ENCODE measurements at regions not wholly inside any gene's neighbourhood (a gene's known extent, or its start where the extent isn't known, plus 50 kb on each side); places are given as distances from the start of the nearest gene placed in this dataset.

DNA sequence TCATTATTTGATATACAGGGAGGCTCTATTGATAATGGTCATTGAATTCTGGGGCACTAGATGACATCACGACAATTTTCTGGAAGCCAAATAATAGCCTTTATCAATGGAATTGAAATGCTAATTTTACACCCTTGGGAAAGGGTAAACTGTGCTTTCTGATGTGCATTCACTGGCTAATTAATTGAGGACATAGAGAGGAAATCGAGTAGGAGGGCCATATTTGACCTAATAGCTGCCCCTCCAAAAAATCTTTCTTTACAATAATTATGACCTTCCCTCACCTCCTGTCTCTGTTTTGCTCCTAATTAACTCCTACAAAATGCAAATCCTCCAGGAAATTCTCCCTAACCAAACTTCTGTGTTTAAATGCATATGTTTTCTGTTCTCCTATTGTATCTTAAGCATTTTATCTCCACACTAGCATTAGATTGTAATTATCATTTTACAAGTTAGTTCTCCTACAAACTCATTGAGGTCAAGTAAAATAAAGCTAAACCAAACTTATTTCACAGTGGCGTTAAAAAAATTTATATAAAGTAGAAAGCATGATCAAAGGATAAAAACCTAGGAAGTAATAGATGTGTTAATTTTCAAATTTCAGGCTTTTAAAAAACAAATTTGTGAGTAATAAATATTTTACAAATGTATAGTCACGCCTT, 1414.0 kb upstream of the AGA start:
- no peak for DNase-seq

DNA sequence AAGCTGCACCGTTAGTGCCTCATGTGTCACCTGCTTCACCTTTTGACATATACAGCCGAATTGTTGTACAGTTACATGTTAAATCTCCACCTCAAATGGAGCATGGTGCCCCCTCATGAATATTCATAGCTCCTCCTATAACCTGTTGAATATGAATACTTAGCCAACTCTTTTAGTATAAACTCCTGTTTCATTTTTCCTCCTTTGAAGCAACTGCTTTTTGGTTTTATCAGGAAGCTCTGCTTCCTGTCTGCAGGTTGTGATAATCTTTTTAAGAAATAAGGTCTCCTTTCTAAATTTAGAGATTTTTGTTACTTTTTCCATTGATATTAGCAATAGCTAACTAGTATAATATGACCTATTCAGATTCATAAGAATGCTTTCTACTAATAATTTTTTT, 1429.2 kb upstream of the AGA start:
- no peak for DNase-seq

DNA sequence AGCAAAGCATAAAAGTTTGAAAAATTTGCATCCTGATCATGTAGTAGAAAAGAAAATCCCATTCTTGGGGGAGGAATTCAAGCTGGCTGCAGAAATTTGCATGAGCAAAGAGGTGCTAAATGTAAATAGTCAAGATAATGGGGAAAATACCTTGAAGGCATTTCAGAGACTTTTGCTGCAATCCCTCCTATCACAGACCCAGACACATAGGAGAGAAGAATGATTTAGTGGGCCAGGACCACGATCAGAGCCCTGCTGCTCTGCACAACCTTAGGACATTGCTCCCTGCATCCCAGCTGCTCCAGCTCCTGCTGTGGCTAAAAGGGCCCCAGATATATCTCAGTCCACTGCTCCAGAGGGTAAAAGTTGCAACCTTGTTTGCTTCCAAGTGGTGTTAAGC, 1439.7 kb upstream of the AGA start:
- DNase-seq = no peak

DNA sequence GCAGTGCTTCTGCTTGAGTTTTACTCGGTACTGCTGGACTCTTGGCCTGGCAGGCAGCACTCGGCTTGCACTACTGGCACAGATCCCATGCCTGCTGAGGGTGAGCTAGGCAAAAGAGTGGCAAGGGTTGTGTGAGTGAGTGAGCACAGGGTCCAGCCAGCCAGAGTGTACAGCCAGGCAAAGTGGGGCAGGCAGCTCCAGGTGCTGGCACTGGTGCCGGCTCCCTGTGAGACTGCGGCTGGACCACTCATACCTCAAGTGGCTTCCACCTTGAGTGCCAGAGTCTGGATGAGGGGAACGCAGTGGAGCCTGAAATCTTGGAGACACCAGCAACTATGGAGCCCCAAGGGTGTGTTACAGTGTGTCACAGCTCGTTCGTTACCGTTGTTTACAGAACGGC, 1451.9 kb upstream of the AGA start:
- no peak for DNase-seq

DNA sequence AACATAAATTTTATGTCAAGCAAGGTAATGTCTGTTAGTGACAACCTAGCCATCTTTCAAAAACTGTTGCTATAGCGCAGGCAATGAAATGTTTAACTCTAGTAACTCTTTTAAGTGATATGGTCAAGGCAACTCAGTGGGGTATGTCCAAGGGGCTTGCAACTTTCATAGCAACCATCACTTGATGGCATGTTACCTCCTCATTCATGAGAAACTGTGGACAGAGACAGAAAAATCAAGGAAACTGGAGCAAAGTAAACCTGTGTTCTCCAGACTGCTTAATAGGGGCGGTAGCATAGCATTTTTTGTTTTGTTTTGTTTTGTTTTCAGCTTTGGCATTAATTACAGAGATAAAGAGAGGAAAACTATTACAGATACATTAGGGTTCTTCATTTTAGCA, 1456.8 kb upstream of the AGA start:
- DNase-seq = no peak

DNA sequence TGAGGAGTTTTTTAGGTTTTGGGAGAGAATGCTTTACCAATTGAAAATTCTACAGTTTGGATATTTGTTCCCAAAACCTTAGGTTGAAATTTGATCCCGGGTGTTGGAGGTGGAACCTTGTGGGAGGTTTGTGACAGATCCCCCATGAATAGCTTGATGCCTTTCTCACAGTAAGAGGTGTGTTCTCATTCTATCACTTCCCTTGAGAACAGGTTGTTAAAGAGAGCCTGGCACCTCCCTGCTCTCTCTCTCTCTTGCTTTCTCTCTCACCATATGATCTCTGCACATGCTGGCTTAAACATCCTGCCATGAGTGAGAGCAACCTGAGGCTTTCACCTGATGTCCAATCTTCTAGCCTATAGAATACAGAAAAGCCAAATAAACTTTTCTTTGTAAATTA, 1475.5 kb upstream of the AGA start:
- DNase-seq = no peak

DNA sequence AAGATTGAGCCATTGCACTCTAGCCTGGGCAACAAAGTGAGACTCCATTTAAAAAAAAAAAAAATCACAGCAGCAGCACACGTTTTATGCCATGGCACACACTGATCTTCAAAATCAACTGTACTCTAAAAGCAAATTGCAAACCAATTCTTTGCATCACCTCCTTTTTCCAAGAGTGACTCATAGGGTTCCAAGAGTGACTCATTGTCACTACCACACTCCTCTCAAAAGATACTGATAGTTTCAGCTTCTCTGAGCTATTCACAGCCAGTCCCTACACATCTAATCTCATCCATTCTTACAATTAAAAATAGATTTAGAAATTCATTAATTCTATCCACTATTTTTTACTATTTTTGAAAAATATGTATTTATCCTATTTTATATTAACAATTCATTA, 1494.9 kb upstream of the AGA start:
- no peak for DNase-seq

DNA sequence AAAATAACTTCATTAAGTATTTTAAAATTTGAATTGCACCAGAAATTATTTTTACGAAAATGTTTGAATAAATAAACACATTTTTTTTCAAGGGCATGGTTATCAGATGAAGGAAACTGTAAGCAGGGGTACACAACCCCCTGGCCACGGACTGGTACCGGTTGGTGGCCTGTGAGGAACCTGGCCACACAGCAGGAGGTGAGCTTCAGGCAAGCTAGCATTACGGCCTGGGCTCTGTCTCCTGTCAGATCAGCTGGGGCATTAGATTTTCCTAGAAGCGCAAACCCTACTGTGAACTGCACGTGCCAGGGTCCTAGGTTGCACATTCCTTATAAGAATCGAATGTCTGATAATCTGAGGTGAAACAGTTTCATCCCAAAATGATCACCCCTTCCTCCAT, 1499.7 kb upstream of the AGA start:
- DNase-seq = no peak

DNA sequence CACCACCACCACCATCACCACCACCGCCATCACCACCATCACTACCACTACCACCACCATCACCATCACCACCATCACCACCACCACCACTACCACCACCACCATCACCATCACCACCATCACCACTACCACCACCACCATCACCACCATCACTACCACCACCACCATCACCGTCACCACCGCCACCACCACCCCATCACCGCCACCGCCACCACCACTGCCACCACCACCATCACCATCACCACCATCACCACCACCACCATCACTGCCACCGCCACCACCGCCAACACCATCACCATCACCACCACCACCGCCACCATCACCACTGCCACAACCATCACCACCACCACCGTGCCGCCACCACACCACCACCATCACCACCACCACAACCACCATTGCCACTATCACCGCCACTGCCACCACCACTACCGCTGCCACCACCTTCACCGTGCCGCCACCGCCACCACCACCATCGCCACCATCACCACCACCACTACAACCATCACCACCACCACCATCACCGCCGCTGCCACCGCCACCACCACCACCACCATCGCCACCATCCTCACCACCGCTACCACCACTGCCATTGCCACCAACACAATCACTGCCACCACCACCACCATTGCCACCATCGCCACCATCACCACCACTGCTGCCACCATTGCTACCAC, 1511.3 kb upstream of the AGA start:
- no peak for DNase-seq

DNA sequence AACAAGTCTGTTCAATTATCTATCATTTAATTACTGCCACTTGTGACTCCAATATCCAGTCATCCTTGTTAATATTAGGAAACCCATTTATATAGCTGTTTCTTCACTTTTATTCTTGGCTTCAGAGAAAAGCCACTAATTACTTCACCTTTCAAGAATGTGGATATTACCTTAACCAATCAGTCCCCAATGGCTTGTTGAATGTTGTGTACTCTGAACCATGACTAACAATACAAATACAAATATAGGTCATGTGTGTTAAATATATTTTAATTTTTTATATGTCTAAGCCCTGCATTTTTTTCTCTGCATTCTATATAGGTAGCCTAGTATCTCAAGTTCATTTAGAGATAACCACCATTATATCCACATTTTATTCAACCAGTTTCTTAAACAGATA, 1513.4 kb upstream of the AGA start:
- no peak for DNase-seq

DNA sequence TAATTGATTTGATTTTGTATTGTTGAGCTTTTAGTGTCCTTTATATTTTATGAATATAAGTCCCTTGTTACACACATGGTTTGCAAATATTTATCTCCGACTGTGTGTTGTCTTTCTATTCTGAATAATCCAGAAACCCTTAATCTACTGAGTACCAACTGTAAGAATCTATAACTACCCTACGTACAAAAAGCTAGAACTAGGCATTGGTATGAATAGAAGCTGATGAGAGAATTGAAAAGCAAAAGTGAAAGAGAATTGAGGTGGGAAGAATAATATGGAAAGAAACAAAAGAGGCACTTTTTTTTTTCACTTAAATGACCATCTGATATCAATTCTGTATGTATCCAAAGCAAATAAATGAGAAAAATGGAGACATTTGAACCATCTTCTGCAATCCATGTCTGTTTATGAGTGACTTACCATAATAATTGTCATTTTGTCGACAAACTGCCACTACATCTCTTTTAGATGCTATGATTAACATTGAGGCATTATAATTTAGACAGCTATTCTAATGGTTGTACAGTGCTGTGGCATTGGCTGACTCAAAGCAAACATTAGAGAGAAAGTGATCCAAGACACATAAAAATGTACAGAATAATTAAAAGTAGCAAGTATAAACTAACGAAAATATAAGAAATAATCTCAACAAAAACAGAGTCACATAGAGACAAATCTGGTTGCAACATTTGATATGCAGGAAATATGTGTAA, 1516.6 kb upstream of the AGA start:
- no peak for DNase-seq

DNA sequence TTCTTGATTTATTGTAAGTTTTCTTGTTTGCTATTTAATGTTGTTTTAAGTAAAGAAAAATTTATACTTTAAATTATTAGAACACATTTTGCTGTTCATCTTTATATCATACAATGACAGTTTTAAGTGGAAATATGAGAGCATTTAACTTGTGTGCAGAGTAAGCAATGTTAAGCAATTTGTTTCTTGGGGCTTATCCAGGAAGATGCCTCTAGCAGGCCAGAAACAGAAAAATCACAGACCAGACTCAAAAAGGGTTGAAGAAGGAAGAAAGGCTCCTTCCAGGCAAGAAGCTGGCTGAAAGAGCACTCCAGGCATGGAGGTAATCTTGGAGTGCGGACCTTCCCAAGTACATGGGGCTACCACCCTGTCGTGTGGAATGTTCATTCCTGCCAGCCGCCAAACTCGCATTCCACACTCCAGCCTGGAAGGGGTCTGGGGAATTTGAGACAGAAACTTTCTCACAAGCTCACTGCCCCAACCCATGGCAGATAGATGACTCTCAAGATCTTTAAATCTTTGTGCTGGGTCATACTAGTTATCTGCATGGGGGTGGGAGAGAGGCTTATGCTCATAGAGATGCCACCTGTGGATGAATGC, 1521.3 kb upstream of the AGA start:
- no peak for DNase-seq

DNA sequence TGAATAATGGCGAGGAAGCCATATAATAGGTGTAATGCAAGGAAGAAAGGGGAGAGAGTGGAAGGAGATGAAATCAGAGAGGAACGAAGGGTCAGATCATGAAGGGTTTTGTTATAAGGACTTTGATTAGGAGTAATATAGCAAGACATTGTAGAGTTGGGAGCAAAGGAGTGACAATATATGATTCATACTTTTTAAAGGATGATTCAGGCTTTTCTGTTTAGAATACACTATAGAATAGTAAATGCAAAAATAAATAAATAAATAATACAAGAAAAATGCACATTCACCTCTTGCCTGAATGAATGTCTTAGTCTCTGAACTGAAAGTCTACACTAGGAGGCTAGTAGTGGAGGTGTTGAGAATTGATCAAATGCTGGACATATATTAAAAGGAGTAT, 1524.4 kb upstream of the AGA start:
- no peak for DNase-seq

DNA sequence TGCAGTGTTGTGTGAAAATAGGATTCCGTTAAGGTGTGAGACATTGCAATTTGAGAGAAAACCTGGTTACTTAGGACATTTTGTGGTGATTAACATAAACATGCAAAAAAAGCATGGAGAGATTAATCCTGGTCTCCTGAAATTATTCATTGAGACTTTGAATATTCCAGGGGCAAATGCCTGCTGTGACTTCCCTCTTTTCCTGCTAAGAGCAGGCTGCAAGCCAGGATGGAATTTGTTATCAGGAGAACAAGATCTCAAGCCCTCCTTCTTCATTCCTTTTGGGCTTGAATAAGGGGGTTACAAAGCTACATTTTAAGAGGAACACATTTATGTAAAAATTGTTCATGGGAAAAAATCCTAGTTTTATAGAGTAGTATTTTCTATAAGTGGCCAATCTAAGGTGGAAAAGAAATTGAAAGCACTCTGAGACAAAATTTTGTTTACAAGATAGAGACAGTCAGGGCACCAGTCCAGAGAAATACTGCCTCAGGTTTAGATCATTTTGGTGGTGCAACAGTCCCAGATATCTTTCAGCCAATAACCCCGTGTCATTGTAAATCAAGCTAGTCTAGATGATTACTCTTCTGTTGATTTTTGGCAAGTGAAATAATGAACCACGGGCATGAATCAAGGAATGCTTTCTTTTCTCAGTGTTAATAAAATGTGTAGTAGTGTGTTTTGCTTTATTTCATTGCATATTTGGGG, 1528.3 kb upstream of the AGA start:
- no peak for DNase-seq

DNA sequence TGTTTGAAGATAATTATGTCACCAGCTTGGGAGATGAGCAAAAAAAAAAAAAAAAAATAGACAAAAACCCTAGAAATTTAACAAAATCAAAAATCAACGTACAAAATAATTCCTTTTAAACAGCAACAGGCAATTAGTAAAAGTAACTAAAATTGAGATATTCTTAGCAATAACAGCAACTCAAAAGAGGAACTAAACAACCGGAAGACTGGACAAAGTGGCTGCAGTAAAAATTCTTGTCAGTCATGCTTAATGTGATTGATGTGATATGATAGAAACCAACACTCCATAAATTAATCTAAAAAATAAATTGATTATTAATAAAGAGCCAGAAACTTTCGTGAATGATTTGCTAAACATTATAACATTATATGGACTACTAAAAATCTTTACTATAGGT, 1534.6 kb upstream of the AGA start:
- DNase-seq = no peak

DNA sequence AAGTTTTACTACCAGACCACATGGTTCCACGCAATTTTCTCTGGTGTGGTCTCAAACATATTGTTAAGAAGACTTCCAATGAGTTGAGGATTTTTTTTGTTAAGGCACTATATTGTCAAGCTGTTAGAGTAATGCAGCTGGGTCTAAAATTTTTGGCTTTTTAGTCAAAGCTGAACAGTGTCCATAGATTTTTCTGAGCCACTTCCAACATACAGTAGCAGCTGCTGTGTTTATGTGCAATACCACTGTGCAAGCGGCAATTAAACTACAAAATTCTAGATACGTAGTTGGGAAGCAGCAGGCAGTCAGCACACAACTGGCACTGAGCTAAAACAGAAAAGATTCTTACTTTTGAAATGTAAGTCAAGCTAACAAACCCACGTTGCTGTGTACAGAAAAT, 1551.1 kb upstream of the AGA start:
- DNase-seq = no peak

DNA sequence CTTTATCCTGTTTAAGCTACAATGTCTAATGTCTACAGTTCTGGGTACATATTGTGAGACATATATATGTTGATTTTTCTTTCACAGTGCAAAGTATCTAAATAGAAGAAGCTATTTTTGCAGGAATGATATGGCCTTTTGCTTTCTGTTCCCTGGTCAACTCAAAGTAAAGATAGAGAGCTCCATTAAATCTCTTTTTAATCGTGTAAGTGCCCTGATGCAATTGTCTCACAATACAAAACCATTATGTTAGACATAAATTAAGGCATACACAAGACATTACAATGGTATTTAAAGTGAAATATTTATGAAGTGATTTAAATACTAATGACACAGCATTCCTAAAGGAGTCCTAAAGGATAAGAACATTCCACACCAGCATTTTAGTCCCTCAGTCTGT, 1559.7 kb upstream of the AGA start:
- no peak for DNase-seq

DNA sequence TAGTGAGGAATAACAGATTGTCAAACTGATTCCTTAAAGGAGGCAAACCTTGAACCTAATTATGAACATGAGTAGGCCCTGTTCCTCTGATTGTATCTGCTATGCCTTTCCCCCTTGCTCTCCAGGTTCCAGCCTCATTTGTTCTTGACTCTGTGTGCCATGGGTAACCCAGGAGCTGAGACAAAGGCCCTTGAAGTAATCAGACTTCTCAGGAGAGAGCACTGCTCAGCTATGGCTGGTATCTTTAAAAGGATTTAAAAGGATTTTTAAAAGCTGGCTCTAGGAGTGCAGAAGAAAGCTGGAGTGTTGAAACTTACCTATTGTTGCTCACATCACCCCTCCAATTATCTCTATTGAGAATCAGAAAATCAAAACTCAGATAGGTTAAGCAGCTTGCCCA, 1565.5 kb upstream of the AGA start:
- no peak for DNase-seq

DNA sequence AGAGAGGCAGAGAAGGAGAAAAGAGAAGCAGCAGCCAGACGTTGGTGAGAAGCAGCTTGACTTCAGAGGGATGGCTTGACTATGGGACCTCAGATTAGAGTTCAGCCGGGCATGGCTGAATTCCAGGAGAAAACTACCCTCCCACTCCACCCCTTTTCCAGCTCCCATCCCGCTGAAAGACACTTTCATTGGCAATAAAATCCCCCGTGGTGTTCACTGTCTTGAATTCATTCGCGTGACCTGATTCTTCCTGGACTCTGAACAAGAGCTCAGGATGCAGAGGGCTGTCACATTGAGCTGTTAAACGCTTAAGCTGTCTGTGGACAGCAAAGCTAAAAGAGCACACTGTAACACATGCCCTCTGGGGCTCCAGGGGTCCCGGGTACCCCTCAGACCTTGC, 1575.3 kb upstream of the AGA start:
- DNase-seq = no peak

DNA sequence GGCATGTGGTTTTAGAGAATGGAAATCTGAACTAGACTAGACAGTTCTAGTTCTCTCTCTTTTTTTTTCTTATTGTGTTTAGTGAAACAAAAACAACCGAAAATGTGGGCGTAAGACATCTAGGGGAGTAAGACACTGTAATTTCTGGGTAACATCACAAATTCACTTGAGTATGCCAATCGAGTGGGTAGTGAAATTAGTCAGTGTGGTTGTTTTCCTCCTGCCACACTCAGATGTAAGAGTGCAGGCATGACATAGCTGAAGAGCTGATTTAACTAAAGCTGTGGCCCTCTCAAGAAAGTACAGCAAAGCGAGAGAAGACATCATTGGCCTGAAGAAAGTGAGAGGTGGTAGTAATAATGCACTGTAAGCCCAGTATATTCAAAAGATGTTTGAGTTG, 1585.3 kb upstream of the AGA start:
- no peak for DNase-seq

DNA sequence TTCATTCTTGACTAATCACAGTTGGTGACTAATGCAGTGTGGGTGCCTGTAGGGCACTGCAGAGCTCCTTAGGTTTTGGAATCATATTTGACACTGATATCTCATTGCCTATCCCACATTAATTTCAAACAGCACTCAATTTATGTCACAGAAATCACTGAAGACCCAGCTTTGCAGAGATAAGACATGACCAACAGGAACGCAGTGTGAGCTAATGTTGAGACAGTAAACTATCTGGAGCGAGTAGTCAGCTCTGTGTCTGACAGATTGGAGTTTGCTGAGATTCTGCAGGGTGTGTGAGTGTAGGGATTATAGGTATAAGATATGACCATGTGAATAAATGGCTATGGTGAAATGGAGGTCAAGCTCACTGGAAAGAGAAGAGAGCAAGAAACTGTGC, 1586.1 kb upstream of the AGA start:
- DNase-seq = no peak

DNA sequence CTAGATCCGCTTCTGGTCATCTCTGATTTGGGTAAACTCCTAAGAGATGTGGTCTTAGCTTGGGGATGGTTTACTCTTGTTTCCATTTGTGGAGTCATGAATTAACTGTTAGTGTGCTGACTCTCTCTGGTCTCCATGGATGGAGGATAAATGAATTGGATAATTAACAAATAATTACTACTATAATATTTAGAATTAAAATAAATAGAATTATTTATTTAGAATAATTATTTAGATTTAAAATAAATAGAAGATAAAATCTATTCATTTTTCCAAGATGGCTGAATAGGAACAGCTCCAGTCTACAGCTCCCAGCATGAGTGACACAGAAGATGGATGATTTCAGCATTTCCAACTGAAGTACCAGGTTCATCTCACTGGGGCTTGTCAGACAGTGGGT, 1587.4 kb upstream of the AGA start:
- DNase-seq = no peak

DNA sequence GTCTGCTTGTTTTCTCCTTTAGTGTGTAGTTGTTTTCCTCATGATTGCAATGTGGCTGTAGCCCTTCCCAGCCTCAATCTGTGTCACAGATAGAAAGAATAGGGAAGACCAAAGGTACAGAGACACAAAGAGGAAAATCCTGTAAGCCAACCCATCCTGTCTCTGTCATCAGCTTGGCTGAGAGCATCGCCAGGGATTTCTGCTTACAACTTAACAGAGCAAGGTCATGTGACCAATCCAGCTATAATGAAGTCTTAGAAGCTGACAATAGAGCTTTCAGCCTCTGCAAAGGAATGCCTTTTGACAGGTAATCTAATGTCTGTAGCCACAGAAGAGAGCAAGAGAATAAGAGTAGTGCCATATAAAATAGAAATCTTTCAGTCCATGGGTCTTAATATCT, 1598.0 kb upstream of the AGA start:
- DNase-seq = no peak

Measured in activated T-cell treated with anti-CD3 and anti-CD28 coated beads for 4 hours (primary cell).